Upper lobe of left lung (tissue), 4 donors: ENCODE measurements at regions not wholly inside any gene's neighbourhood (a gene's known extent, or its start where the extent isn't known, plus 50 kb on each side); places are given as distances from the start of the nearest gene placed in this dataset.

Source experiments
- CTCF ChIP-seq, 6 experiments: fragments of 450-650 bp in 4 of 6; fragments of 200-600 bp in 2 of 6; sonication (generic) in 2 of 6; IDR thresholded peaks; one replicate each; pipeline ENCODE4 v1.5.1; 2016 to 2019; ENCODE audit warnings: antibody characterized with exemption in 6 of 6
- POLR2A ChIP-seq, 4 donors: fragments of 450-650 bp; IDR thresholded peaks; one replicate each; pipeline ENCODE4 v1.5.1; 2016 to 2017; ENCODE audit warnings: antibody characterized with exemption in 4 of 4, mild to moderate bottlenecking in 2 of 4
- POLR2AphosphoS5 ChIP-seq, 2 donors: sonication (generic); formaldehyde crosslinking; IDR thresholded peaks; one replicate each; pipeline ENCODE4 v1.5.1; 2017; ENCODE audit warnings: antibody characterized with exemption in 2 of 2

DNA sequence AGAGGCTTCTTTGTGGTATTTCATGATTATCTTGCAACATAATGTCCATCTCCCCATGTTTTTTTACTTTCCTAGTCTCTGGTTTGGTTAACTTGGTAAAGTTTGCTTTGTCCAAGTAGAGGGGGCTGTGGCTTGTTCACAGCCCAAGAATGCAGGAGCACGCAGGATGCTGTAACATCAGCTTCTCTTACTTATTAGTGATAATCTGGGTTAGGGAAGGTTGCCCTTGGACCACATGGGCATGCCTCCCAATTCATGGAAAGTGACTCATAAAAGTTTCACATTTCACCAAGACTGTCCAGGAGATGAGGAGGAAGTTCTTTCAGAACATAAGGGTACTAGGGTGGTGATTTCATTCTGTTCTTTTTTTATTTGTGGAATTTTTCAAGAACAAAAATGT, 146.0 kb upstream of the USP9Y start:
- TF ChIP-seq POLR2A (IDR thresholded peaks at IDR 0.05) (no peak), CTCF (IDR thresholded peaks at IDR 0.05) (no peak), POLR2AphosphoS5 (IDR thresholded peaks at IDR 0.05) (no peak)
